Breast epithelium (tissue), 3 donors: ENCODE measurements at regions not wholly inside any gene's neighbourhood (a gene's known extent, or its start where the extent isn't known, plus 50 kb on each side); places are given as distances from the start of the nearest gene placed in this dataset.

Experiments
- CTCF ChIP-seq, 3 donors: fragments of 450-650 bp; IDR thresholded peaks; one replicate each; pipeline ENCODE4 v1.5.1; 2016 to 2017; ENCODE audit warnings: antibody characterized with exemption in 3 of 3, mild to moderate bottlenecking in 3 of 3, moderate library complexity in 3 of 3
- POLR2A ChIP-seq: fragments of 450-650 bp; IDR thresholded peaks from one replicate; pipeline ENCODE4 v1.6.1; 2016; ENCODE audit warnings: antibody characterized with exemption, mild to moderate bottlenecking, moderate library complexity
- POLR2AphosphoS5 ChIP-seq, 3 donors: sonication (generic); formaldehyde crosslinking; IDR thresholded peaks; one replicate each; pipeline ENCODE4 v1.6.1; 2017; ENCODE audit warnings: antibody characterized with exemption in 3 of 3

GRCh38 chr7:123271231-123271630 is 71.5 kb upstream of the SLC13A1 start:
- TF ChIP-seq POLR2A (no peak), CTCF (IDR thresholded peaks at IDR 0.05) (no peak), POLR2AphosphoS5 (IDR thresholded peaks at IDR 0.05) (no peak)
